ENCODE measurements at regions not wholly inside any gene's neighbourhood (a gene's known extent, or its start where the extent isn't known, plus 50 kb on each side); places are given as distances from the start of the nearest gene placed in this dataset.

DNA sequence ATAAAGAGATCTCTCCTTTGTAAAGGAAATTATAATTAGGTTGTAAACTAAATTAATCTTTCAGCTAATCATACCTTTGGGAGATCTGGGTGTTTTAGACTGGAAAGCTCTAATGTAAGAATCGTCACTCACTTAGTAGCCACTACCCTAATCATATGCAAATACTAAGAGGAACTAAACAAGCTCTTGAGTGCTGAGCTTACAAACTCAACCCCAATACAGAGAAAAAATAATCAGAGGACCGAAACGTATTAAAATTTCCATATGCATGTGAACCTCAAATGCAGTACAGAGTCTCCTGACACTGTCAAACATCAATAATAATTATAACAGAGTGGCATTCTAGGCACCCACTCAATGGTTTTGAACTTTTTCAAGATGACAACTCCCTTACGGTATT lies 235.3 kb upstream of the FOXN3 start:
- TF ChIP-seq, protein P1, sequence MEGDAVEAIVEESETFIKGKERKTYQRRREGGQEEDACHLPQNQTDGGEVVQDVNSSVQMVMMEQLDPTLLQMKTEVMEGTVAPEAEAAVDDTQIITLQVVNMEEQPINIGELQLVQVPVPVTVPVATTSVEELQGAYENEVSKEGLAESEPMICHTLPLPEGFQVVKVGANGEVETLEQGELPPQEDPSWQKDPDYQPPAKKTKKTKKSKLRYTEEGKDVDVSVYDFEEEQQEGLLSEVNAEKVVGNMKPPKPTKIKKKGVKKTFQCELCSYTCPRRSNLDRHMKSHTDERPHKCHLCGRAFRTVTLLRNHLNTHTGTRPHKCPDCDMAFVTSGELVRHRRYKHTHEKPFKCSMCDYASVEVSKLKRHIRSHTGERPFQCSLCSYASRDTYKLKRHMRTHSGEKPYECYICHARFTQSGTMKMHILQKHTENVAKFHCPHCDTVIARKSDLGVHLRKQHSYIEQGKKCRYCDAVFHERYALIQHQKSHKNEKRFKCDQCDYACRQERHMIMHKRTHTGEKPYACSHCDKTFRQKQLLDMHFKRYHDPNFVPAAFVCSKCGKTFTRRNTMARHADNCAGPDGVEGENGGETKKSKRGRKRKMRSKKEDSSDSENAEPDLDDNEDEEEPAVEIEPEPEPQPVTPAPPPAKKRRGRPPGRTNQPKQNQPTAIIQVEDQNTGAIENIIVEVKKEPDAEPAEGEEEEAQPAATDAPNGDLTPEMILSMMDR (IDR thresholded peaks at IDR 0.05) = no peak
- TF ChIP-seq MXI1 (IDR thresholded peaks at IDR 0.05; ENCODE audit: low read depth, low read length) (no peak), JUND (IDR thresholded peaks at IDR 0.05) (no peak), EZH2phosphoT487 (IDR thresholded peaks at IDR 0.05; ENCODE audit: borderline replicate concordance, low read depth) (no peak), SMC3 (IDR thresholded peaks at IDR 0.05; ENCODE audit: low read depth, low read length) (no peak), TAF1 (IDR thresholded peaks at IDR 0.05; ENCODE audit: borderline replicate concordance, low read depth, low read length) (no peak), GABPA (IDR thresholded peaks at IDR 0.05; ENCODE audit: low read depth) (no peak), EP300 (IDR thresholded peaks at IDR 0.05; ENCODE audit: borderline replicate concordance in 1 of 2, low read depth in 1 of 2, low read length in 1 of 2) (no peak), YY1 (IDR thresholded peaks at IDR 0.05; ENCODE audit: low read depth) (no peak), POLR2AphosphoS5 (IDR thresholded peaks at IDR 0.05; ENCODE audit: low read depth, low read length) (no peak)
- TF ChIP-seq, protein P2, sequence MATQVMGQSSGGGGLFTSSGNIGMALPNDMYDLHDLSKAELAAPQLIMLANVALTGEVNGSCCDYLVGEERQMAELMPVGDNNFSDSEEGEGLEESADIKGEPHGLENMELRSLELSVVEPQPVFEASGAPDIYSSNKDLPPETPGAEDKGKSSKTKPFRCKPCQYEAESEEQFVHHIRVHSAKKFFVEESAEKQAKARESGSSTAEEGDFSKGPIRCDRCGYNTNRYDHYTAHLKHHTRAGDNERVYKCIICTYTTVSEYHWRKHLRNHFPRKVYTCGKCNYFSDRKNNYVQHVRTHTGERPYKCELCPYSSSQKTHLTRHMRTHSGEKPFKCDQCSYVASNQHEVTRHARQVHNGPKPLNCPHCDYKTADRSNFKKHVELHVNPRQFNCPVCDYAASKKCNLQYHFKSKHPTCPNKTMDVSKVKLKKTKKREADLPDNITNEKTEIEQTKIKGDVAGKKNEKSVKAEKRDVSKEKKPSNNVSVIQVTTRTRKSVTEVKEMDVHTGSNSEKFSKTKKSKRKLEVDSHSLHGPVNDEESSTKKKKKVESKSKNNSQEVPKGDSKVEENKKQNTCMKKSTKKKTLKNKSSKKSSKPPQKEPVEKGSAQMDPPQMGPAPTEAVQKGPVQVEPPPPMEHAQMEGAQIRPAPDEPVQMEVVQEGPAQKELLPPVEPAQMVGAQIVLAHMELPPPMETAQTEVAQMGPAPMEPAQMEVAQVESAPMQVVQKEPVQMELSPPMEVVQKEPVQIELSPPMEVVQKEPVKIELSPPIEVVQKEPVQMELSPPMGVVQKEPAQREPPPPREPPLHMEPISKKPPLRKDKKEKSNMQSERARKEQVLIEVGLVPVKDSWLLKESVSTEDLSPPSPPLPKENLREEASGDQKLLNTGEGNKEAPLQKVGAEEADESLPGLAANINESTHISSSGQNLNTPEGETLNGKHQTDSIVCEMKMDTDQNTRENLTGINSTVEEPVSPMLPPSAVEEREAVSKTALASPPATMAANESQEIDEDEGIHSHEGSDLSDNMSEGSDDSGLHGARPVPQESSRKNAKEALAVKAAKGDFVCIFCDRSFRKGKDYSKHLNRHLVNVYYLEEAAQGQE (IDR thresholded peaks at IDR 0.05; ENCODE audit: low read depth, low read length) = no peak
- TF ChIP-seq, protein P3, sequence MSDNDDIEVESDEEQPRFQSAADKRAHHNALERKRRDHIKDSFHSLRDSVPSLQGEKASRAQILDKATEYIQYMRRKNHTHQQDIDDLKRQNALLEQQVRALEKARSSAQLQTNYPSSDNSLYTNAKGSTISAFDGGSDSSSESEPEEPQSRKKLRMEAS (IDR thresholded peaks at IDR 0.05; ENCODE audit: low read depth) = no peak
- TF ChIP-seq, protein P4, sequence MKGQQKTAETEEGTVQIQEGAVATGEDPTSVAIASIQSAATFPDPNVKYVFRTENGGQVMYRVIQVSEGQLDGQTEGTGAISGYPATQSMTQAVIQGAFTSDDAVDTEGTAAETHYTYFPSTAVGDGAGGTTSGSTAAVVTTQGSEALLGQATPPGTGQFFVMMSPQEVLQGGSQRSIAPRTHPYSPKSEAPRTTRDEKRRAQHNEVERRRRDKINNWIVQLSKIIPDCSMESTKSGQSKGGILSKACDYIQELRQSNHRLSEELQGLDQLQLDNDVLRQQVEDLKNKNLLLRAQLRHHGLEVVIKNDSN (IDR thresholded peaks at IDR 0.05; ENCODE audit: borderline replicate concordance, low read depth) = no peak
